Parathyroid adenoma (tissue), 2 donors: ENCODE measurements at regions not wholly inside any gene's neighbourhood (a gene's known extent, or its start where the extent isn't known, plus 50 kb on each side); places are given as distances from the start of the nearest gene placed in this dataset.
"Not testable (repeated sequence)": the region's sequence is repeated elsewhere in the genome, so short reads cannot be mapped to it uniquely, and the experiment has no call there.

Source experiments
- H2AFZ ChIP-seq: fragments of 300-600 bp; sonication (generic); one replicate; pipeline ENCODE4 v1.7.0; 2017; ENCODE audit warnings: antibody characterized with exemption, mild to moderate bottlenecking
- H3K27ac ChIP-seq: fragments of 300-600 bp; sonication (generic); one replicate; pipeline ENCODE4 v1.7.0; 2017
- H3K27me3 ChIP-seq: fragments of 300-600 bp; sonication (generic); one replicate; pipeline ENCODE4 v1.7.0; 2017; ENCODE audit warnings: low read length; ENCODE audit not compliant: control insufficient read depth, insufficient read depth
- H3K36me3 ChIP-seq: fragments of 300-600 bp; sonication (generic); one replicate; pipeline ENCODE4 v1.7.0; 2017; ENCODE audit warnings: low read length; ENCODE audit not compliant: control insufficient read depth, insufficient read depth
- H3K4me1 ChIP-seq: fragments of 300-600 bp; sonication (generic); one replicate; pipeline ENCODE4 v1.7.0; 2017; ENCODE audit warnings: control low read depth
- H3K4me2 ChIP-seq: fragments of 300-600 bp; sonication (generic); one replicate; pipeline ENCODE4 v1.7.0; 2017; ENCODE audit warnings: low read length
- H3K4me3 ChIP-seq: fragments of 300-600 bp; sonication (generic); one replicate; pipeline ENCODE4 v1.7.0; 2017; ENCODE audit warnings: low read depth, low read length
- H3K79me2 ChIP-seq: fragments of 300-600 bp; sonication (generic); one replicate; pipeline ENCODE4 v1.7.0; 2017; ENCODE audit warnings: control low read depth
- H3K9ac ChIP-seq: fragments of 300-600 bp; sonication (generic); one replicate; pipeline ENCODE4 v1.7.0; 2017; ENCODE audit warnings: mild to moderate bottlenecking
- H3K9me3 ChIP-seq: fragments of 300-600 bp; sonication (generic); one replicate; pipeline ENCODE4 v1.7.0; 2017; ENCODE audit warnings: low read length; ENCODE audit not compliant: control insufficient read depth
- TF ChIP-seq, protein P1 (sequence below): fragments of 300-600 bp; sonication (generic); IDR thresholded peaks from one replicate; pipeline ENCODE4 v1.7.0; 2017; ENCODE audit warnings: antibody characterized with exemption, mild to moderate bottlenecking
- donor health status: primary hyperparathyroidism.

DNA sequence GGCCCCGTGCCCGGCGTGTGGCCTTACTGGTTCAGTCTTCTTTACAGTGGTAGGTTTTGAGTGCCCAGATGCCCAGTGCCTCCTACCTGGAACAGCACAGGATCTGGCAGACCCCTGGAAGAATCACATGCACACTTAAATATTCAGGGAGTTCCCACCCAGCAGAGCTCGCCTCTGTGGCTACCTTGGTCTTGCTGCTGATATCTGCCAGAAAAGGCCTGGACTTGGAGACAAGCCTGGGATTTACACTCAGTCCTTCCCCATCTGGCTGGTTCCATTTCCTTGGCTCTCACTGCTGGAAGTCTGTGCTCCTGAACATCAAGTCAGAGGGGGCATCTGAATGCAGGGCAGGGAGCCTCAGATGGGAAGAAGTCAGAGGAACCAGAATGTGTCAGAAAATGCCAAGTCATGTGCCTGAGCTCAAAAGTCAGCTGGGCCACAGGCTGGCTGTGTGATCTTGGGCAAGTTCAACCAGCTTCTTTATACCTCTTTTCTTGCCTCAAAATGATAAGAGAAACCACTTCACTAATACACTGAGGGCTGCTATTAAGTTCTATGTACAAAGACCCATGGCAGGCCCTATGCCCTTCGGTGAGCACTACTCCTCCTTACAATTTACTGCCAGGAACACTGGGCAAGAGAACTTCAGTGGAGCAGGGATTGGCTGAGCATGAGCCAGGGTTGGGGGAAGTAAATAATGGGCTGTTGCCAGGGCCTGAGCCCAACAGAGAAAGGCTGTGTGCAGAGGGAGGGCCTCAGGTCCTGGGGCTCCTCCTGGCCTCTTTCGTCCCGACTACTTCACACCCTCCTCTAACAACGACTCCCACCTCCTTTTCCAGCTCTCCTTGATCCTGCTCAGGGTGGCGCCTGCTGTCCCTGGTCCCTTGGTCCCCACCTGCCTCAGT is 135.9 kb downstream of the GPCPD1 start:
- TF ChIP-seq, protein P1, sequence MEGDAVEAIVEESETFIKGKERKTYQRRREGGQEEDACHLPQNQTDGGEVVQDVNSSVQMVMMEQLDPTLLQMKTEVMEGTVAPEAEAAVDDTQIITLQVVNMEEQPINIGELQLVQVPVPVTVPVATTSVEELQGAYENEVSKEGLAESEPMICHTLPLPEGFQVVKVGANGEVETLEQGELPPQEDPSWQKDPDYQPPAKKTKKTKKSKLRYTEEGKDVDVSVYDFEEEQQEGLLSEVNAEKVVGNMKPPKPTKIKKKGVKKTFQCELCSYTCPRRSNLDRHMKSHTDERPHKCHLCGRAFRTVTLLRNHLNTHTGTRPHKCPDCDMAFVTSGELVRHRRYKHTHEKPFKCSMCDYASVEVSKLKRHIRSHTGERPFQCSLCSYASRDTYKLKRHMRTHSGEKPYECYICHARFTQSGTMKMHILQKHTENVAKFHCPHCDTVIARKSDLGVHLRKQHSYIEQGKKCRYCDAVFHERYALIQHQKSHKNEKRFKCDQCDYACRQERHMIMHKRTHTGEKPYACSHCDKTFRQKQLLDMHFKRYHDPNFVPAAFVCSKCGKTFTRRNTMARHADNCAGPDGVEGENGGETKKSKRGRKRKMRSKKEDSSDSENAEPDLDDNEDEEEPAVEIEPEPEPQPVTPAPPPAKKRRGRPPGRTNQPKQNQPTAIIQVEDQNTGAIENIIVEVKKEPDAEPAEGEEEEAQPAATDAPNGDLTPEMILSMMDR = no peak
- Histone ChIP-seq H3K4me2 (no peak overlapping the region), H2AFZ (no peak overlapping the region), H3K4me1 (no peaks in the 10 kb centered on the region), H3K27me3 (no peaks in the 10 kb centered on the region), H3K79me2 (no peaks in the 10 kb centered on the region), H3K9me3 (no peaks in the 10 kb centered on the region), H3K4me3 (no peak overlapping the region), H3K27ac (no peak overlapping the region), H3K9ac (no peak overlapping the region), H3K36me3 (no peaks in the 10 kb centered on the region)

DNA sequence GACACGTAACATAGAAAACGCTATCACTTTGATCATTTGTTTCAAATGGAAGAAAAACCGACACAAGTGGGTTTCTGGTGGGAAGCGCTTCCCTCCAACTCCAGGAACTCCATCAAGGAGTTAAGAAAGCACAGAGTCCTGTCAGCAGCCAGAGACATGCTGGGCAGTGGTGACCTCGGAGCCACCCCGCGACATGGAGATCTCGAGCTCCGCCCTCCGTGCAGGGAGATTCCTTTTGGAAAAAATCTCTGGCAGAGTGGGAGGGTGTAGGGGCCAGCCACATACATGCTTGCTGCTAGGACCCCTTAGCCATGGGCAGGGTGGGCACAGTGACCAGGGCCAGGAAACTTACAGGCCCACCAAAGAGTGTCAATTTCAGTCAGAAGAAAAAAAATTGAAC is 138.9 kb downstream of the GPCPD1 start:
- H3K27me3 ChIP-seq, H3K9ac ChIP-seq, H2AFZ ChIP-seq, H3K4me2 ChIP-seq, H3K9me3 ChIP-seq, H3K4me3 ChIP-seq, H3K79me2 ChIP-seq, H3K4me1 ChIP-seq, H3K36me3 ChIP-seq, H3K27ac ChIP-seq: not testable (repeated sequence)

DNA sequence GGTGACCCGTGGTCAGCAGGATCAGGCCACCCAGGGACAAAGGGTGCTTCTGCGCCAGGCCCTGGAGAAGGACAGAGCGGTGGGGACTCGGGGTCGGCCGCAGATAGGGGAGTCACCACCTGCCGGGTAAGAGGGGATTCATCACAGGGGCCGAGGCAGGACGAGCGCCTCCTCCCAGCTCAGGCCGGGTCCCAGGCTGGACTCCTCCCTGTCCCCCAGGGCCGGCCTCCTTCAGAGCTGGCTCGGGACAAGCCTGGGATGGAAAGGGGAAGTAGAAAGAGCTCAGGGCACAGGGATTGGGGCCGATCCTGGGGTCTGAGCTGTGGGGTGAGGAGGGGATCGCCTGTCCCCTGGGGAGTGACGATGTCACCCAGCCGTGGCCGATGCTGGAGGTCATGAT is 139.4 kb downstream of the GPCPD1 start:
- Histone ChIP-seq H3K27me3 (no peaks in the 10 kb centered on the region), H3K4me3 (no peak overlapping the region), H2AFZ (no peak overlapping the region), H3K79me2 (no peaks in the 10 kb centered on the region), H3K9ac (no peak overlapping the region), H3K4me1 (no peaks in the 10 kb centered on the region), H3K27ac (no peak overlapping the region), H3K36me3 (no peaks in the 10 kb centered on the region), H3K9me3 (no peaks in the 10 kb centered on the region), H3K4me2 (no peak overlapping the region)
- TF ChIP-seq, protein P1 = no peak

DNA sequence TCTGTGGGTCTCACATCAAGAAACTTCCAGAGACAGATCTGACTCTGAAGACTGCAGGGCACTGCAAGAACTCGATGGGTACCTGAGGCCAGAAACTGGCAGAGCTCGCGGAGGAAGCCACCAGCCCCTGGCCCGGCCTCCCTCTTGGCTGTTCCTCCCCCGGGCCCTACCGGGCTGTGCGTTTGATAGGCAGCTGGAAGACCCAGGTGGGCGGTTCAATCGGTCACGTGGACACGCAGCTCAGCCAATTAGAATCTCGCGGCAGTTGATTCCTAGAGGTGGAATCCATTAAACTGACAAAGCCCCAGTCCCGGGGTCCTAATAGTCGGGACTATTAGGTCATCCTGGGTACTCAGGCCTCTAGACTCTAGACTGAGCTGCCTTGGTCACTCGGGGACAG is 139.9 kb downstream of the GPCPD1 start:
- Histone ChIP-seq H3K4me3 (no peak overlapping the region), H3K79me2 (no peaks in the 10 kb centered on the region), H3K9ac (no peak overlapping the region), H3K27ac (no peak overlapping the region), H3K27me3 (no peaks in the 10 kb centered on the region), H3K4me1 (no peaks in the 10 kb centered on the region), H3K36me3 (no peaks in the 10 kb centered on the region), H3K4me2 (no peak overlapping the region), H3K9me3 (no peaks in the 10 kb centered on the region), H2AFZ (no peak overlapping the region)
- TF ChIP-seq, protein P1 = no peak

DNA sequence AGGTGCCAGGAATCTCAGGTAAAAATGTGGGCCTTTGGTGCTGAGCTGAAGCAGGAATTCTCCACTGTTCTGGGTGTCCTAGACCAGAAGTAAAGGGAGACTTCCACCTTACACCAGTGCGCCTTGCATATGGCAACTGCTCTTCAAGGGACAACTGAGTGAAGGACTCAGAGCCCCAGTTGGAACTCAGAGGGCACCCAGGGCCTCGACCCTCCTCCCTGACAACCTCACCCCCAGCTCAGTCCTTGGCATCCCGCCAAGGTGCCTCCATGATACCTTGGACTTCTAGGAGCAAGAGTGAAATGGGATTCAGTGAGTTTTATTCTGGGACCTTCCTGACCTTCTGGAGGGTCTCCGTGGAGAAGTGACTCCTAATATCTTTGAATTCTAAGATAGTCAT is 140.3 kb downstream of the GPCPD1 start:
- H3K4me1 ChIP-seq = no peaks in the 10 kb centered on the region
- H3K27me3 ChIP-seq = no peaks in the 10 kb centered on the region
- H3K4me2 ChIP-seq = no peak overlapping the region
- no peak overlapping the region for H3K4me3 ChIP-seq
- TF ChIP-seq, protein P1 = no peak
- H3K9ac ChIP-seq = no peak overlapping the region
- H3K9me3 ChIP-seq = no peaks in the 10 kb centered on the region
- no peaks in the 10 kb centered on the region for H3K36me3 ChIP-seq
- no peak overlapping the region for H2AFZ ChIP-seq
- no peaks in the 10 kb centered on the region for H3K79me2 ChIP-seq
- H3K27ac ChIP-seq = no peak overlapping the region
